Erythroblast (primary cell): ENCODE measurements at regions not wholly inside any gene's neighbourhood (a gene's known extent, or its start where the extent isn't known, plus 50 kb on each side); places are given as distances from the start of the nearest gene placed in this dataset.

Source experiments
- GATA1 ChIP-seq: IDR thresholded peaks from 2 replicates; pipeline ENCODE4 v1.6.1; 2011; ENCODE audit warnings: low read depth, mild to moderate bottlenecking, control low read depth, low read length, moderate library complexity
- POLR2A ChIP-seq: IDR thresholded peaks from 2 replicates; pipeline ENCODE4 v1.6.1; 2011; ENCODE audit warnings: mild to moderate bottlenecking, low read length

- TF ChIP-seq POLR2A (no peak), GATA1 (no peak)
These were observed 204.6 kb upstream of the POM121L12 start for GRCh38 chr7:52830801-52831200.
